22Rv1 (cell line): ENCODE measurements at regions not wholly inside any gene's neighbourhood (a gene's known extent, or its start where the extent isn't known, plus 50 kb on each side); places are given as distances from the start of the nearest gene placed in this dataset.

Experiments used
- H3K27ac ChIP-seq: fragments of 450-650 bp; 2 replicates; pipeline ENCODE4 v1.5.1; 2017
- ZFX ChIP-seq: fragments of 450-650 bp; IDR thresholded peaks from 2 replicates; pipeline ENCODE4 v1.6.1; 2017; ENCODE audit warnings: antibody characterized with exemption, borderline replicate concordance
- TF ChIP-seq, protein P1 (sequence below): fragments of 450-650 bp; IDR thresholded peaks from 2 replicates; pipeline ENCODE4 v1.5.1; 2017; ENCODE audit warnings: mild to moderate bottlenecking

DNA sequence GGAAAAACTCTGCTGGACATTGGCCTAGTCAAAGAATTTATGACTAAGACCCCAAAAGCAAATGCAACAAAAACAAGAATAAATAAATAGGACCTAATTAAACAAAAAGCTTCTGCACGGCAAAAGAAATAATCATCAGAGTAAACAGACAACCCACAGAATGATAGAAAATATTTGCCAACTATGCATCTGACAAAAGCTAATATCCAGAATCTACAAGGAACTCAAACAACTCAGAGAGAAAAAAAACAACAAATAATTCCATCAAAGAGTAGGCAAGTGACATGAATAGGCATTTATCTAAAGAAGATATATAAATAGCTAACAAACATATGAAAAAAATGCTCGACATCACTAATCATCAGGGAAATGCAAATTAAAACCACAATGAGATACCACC, 91.2 kb upstream of the PALMD start:
- no peak overlapping the region for H3K27ac ChIP-seq
- no peak for TF ChIP-seq ZFX
- TF ChIP-seq, protein P1, sequence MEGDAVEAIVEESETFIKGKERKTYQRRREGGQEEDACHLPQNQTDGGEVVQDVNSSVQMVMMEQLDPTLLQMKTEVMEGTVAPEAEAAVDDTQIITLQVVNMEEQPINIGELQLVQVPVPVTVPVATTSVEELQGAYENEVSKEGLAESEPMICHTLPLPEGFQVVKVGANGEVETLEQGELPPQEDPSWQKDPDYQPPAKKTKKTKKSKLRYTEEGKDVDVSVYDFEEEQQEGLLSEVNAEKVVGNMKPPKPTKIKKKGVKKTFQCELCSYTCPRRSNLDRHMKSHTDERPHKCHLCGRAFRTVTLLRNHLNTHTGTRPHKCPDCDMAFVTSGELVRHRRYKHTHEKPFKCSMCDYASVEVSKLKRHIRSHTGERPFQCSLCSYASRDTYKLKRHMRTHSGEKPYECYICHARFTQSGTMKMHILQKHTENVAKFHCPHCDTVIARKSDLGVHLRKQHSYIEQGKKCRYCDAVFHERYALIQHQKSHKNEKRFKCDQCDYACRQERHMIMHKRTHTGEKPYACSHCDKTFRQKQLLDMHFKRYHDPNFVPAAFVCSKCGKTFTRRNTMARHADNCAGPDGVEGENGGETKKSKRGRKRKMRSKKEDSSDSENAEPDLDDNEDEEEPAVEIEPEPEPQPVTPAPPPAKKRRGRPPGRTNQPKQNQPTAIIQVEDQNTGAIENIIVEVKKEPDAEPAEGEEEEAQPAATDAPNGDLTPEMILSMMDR = no peak

GRCh38 chr1:99557546-99558202, 88.2 kb upstream of the PALMD start:
- TF ChIP-seq, protein P1 = no peak
- TF ChIP-seq ZFX = no peak
- no peak overlapping the region for H3K27ac ChIP-seq

GRCh38 chr1:99559166-99559565, 86.7 kb upstream of the PALMD start:
- TF ChIP-seq ZFX = no peak
- TF ChIP-seq, protein P1 = no peak
- no peak overlapping the region for H3K27ac ChIP-seq

- H3K27ac ChIP-seq = no peak overlapping the region
- TF ChIP-seq, protein P1 = no peak
- TF ChIP-seq ZFX = no peak
Measured at GRCh38 chr1:99560207-99561040, 85.5 kb upstream of the PALMD start.

DNA sequence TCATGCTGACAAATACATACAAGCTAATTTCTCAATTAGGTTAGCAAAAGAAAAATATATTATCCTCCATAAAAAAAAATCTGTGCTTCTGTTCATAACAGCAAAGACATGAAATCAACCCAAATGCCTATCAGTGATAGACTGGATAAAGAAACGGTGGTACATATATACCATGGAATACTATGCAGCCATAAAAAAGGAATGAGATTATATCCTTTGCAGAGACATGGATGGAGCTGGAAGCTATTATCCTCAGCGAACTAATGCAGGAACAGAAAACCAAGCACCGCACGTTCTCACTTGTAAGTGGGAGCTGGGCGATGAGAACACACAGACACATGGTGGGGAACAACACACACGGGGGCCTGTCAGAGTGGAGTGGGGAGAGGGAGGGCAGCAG, 84.0 kb upstream of the PALMD start:
- H3K27ac ChIP-seq = no peak overlapping the region
- TF ChIP-seq, protein P1 = no peak
- no peak for TF ChIP-seq ZFX

- TF ChIP-seq, protein P1 = no peak
- no peak for TF ChIP-seq ZFX
- no peak overlapping the region for H3K27ac ChIP-seq
Measured at GRCh38 chr1:99565606-99566289, 80.2 kb upstream of the PALMD start.
